HG03280 (cell line): ENCODE measurements at regions not wholly inside any gene's neighbourhood (a gene's known extent, or its start where the extent isn't known, plus 50 kb on each side); places are given as distances from the start of the nearest gene placed in this dataset.

ENCODE experiments used
- ATAC-seq: cut with Tn5 transposase; IDR thresholded peaks from one replicate; pipeline ENCODE4 v1.9.1; 2021; ENCODE audit warnings: mild to moderate bottlenecking, moderate library complexity; ENCODE audit not compliant: unreplicated experiment

GRCh38 chr1:88036345-88037014 is 647.6 kb upstream of the PKN2 start:
- ATAC-seq, result no peak

- no peak for ATAC-seq
Measured at GRCh38 chr1:88039240-88039639, 644.8 kb upstream of the PKN2 start.

DNA sequence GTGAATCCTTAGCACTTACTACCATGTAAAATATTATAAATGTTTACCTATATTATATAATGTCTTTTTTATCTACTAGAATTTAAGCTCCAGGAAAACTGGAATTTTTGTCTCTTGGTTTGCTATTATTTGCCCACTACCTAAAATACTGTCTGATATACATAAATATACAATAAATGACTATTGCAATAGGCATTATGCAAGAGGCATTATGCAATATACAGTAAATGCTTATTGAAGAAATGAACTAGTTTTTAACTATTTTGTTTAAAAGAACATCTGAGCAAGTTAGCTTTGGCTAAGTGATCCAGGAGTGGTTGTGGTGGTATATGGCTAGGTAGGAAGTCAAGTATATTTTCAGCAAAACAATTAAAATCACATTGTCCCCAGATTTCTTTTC is 640.2 kb upstream of the PKN2 start:
- ATAC-seq, result no peak

- no peak for ATAC-seq
Measured at GRCh38 chr1:88052167-88052566, 631.9 kb upstream of the PKN2 start.

DNA sequence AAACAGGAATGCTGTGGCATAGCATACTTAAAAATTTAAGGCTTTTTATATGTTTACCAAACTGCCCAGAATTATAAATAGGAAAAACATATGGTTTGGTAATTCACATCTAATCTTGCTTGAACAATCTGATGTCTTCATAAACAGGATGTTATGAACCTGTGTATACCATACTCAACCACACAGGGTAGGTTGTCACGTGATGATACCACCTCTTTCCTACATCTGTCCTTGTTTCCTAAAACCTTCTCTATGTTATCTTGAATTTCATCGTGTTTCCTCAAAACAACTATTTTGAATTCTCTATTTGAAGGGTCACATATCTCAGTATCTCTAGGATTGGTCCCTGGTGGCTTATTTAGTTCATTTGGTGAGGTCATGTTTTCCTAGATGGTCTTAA is 631.0 kb upstream of the PKN2 start:
- ATAC-seq, result no peak

- no peak for ATAC-seq
Measured at GRCh38 chr1:88056881-88057280, 627.2 kb upstream of the PKN2 start.

DNA sequence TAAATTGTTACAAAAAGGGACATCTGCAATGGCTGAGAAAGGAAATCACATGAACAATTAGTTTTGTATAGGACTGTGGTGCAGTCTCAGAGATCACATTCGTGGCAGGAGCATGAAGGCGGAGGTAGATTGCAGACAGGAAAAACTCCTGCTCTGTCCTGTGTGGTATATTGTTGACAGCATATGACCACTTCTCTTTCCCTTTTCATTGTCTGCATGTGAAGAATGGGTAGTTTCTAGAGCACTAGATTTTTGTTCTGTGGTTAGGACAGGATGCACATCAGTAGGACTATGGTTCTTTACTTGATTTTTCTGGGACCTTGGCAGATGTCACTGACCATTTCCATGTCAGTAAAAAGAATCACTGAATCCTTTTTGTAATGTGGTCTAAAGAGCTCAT is 625.9 kb upstream of the PKN2 start:
- ATAC-seq, result no peak

- no peak for ATAC-seq
Measured at GRCh38 chr1:88060112-88060673, 623.9 kb upstream of the PKN2 start.

DNA sequence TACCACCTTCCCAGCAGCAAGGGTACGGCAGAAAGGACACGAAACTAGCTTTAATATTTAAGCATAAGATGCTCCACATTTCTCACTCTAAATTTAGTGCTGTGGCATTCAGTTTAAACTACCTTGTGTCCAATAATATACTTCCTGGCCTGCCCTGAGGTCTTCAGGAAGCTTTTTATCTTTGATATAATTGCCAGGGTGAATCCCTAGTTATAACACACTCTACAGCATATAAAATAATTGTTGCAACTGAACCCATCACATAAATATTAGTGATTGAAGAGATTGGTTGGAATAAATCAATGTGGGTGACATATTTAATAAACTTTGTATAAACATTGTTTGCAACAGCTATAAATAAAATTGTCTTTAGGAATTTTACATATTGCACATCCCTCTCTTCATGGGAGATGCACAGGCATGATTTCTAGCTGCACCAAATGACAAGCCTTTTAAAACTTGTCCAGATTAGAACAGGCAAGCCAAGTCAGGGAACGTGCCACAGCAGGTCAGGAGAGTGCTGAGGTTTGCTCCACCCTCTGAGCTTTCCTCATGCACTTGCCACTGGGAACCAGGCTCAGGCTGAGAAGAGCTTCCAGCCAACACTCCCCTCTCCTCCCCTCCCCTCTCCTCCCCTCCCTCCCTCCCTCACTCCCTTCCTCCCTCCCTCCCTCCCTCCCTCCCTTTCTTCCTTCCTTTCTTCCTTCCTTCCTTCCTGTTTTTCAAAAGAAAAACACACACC is 623.2 kb upstream of the PKN2 start:
- no peak for ATAC-seq

- ATAC-seq, result no peak
Measured at GRCh38 chr1:88061492-88062177, 622.4 kb upstream of the PKN2 start.

DNA sequence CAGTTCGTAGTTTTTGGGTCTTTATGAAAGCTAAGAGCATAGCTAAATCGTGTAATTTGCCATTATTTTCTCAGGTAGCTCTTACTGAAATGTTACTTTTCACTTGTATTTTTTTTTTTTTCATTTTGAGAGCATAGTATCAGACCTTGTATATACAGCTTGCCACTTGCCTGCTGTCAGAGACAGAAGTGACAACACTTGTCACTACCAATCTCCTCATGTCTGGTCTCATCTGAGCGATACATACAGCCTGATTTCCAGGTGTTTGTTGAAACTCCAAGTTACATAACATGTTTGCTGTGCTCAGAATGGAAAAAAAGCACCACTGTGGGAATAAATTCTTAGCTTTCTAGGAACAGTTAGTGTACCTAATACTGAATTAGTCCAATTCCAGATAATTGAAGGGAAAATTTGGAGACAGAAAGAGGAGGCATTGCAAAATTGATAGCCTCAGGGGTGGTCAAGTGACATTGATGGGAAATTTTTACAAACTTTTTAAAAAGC is 621.4 kb upstream of the PKN2 start:
- ATAC-seq, result no peak

- no peak for ATAC-seq
Measured at GRCh38 chr1:88063605-88064004, 620.5 kb upstream of the PKN2 start.

DNA sequence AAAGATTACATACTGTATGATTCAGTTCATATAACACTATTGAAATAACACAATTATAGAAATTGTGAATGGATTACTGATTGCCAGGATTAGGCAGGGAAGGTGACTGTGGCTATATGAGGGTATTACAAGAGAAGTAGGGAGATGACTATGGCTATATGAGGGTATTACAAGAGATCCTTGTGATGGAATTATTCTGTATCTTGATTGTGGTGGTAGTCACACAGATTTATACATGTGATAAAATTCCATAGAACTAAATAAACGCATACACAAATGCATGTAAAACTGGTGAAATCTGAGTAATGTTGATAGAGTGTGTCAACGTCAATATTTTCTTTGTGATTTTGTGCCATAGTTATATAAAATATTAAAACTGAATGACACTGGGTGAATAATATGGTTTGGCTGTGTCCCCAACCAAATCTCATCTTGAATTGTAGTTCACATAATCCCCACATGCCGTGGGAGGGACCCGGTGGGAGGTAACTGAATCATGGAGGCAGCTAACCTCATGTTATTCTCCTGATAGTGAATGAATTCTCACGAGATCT is 615.6 kb upstream of the PKN2 start:
- no peak for ATAC-seq

GRCh38 chr1:88070956-88071355 is 613.1 kb upstream of the PKN2 start:
- no peak for ATAC-seq

DNA sequence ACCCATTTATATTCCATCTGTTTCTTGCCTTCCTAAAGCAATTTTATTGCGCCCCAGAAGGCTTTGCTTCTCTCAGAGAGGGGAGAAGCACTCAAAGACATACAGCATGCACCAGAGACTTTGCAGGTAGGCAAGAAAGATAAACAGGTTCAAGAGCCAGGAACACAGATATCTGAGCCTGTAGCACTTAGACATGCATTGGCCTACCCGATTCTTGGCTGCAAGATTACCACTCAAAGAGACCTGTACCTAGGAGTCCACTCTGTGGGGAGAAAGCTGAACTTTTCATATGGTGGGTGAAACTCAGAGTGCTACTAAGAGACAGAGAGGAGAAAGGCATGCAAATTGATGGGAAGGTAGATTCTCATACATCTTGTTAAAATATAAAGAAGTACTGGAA is 609.4 kb upstream of the PKN2 start:
- no peak for ATAC-seq

- no peak for ATAC-seq
Measured at GRCh38 chr1:88075813-88076212, 608.3 kb upstream of the PKN2 start.

- no peak for ATAC-seq
Measured at GRCh38 chr1:88079036-88079435, 605.0 kb upstream of the PKN2 start.

GRCh38 chr1:88080875-88081274 is 603.2 kb upstream of the PKN2 start:
- no peak for ATAC-seq

DNA sequence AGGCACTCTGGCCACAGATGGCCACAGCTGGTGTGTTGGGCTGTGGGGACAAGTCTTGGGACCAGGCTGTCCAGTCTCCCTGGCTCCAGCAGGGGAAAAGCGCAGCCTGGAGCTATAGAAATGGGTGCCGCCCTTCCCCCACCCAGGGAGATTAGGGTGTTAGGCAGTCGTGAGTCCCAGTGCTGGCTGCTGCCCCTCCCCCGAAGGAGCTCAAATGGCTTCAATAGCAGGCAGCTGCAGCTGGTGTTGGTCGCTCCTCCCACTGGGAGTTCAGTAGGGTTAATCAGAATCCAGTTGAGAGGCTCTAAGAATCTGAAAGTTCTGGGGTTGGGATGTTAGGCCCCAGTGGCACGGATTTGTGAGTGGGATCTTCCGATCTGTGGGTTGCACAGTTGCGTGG is 595.6 kb upstream of the PKN2 start:
- no peak for ATAC-seq

DNA sequence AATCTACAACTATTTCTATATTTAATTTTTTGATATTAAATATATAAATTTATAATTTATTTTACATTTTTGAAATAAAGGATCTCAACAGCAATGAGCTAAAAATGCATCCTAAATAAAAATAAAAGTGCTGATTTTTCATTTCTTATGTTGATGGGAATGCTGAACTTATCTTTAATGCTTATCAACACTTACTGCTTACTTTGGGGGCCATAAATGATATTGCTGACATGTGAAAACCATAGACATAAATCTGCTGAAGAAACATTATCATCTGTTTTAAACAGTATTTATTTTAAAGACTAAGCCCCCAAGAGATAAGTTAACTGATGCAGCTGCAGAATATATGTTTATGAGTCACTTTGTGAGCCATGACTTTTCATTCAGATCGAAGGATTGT is 594.1 kb upstream of the PKN2 start:
- ATAC-seq, result no peak

GRCh38 chr1:88098881-88099280 is 585.2 kb upstream of the PKN2 start:
- no peak for ATAC-seq
